HG02981 (cell line): ENCODE measurements at regions not wholly inside any gene's neighbourhood (a gene's known extent, or its start where the extent isn't known, plus 50 kb on each side); places are given as distances from the start of the nearest gene placed in this dataset.

ENCODE experiments used
- ATAC-seq: cut with Tn5 transposase; IDR thresholded peaks from one replicate; pipeline ENCODE4 v1.9.1; 2021; ENCODE audit warnings: mild to moderate bottlenecking, moderate library complexity; ENCODE audit not compliant: unreplicated experiment

DNA sequence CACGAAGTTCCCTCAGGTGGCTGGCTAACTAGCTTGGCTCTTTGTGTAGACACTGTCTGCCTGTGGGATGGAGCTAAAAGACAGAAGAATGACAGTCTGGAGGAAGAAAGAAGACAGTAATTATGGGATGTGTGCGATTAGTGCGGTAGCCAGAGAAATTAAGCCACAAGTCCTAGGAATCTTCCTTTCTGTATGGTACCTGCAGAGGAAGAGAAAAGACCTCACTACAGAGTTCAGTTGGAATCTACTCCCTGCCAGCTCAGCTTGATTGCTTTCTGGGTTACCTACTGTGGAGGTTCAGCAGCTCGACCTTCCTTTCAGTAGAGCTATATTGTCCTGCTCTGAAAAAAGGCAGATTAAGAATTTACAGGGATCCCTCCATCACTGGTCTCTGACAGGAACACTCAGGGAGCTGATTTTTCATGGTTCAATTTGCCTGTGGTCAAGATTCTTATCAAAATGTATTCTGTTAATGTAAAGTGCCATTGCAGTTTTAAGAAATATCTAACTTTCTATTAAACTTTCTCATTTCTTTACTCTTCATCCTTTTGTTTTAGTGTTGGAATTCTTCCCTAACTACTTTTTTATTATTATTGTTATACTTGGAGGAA is 187.2 kb downstream of the CENPW start:
- ATAC-seq, result no peak

GRCh38 chr6:126529637-126530362 is 189.9 kb downstream of the CENPW start:
- ATAC-seq, result no peak

DNA sequence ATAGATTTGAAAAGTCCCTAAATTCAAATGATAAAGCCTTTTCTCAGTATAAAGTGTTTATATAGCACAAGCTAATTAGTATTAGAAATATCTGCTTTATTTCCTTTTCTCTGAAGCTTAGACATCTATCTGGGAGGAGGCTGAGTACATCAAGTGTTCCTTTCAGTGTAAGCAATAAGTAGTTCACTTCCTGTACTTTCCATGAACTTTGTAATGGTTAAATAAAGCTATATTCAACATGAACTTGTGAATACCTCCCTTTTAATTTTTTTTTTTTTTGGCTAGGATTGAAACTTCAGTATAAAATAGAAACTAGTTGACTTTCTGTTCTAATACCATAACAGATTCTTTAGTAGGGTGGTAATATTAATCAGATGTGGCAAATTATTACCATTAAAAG is 190.9 kb downstream of the CENPW start:
- ATAC-seq, result no peak

- ATAC-seq, result no peak
Measured at GRCh38 chr6:126531286-126531685, 191.4 kb downstream of the CENPW start.

- ATAC-seq, result peak; percentile 84
Measured at GRCh38 chr6:126531840-126532239, 191.9 kb downstream of the CENPW start.

GRCh38 chr6:126534401-126534800 is 194.5 kb downstream of the CENPW start:
- no peak for ATAC-seq

DNA sequence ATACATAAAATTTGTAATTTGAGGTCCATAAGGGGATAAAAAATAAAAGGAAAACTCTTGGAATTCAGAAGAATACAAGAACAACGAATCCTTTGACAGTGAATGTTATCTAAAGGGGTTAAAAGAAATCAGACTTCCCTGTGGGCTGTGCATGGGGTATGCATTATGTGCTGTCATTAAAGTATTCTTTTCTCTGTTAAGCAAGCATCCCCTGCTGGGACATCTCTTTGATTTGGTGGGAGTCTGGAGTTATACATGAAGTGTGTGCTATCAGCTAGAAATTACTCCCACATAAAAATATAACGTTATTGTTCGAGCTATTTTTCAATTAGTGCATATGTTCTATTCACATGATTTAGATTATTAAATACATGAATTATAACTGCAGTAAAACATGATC is 195.2 kb downstream of the CENPW start:
- no peak for ATAC-seq

DNA sequence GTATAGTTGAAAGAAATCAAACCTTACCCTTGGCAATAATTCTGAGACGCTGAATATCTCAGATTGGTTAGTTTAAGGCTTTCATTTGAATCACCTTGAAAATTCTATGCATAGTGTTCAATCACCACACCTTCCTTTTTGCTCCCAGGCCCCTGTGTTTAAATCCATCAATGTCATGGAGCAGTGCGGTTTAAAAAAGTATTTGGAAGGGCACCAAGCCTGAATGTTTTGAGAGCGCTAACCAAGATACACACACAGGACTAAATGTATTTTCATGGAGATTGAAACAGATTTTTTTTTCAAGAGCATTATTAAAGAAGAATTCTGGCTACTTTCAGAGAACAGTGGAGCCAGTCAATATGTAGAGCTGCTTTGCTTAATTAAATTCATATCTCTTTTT is 195.7 kb downstream of the CENPW start:
- ATAC-seq, result no peak

DNA sequence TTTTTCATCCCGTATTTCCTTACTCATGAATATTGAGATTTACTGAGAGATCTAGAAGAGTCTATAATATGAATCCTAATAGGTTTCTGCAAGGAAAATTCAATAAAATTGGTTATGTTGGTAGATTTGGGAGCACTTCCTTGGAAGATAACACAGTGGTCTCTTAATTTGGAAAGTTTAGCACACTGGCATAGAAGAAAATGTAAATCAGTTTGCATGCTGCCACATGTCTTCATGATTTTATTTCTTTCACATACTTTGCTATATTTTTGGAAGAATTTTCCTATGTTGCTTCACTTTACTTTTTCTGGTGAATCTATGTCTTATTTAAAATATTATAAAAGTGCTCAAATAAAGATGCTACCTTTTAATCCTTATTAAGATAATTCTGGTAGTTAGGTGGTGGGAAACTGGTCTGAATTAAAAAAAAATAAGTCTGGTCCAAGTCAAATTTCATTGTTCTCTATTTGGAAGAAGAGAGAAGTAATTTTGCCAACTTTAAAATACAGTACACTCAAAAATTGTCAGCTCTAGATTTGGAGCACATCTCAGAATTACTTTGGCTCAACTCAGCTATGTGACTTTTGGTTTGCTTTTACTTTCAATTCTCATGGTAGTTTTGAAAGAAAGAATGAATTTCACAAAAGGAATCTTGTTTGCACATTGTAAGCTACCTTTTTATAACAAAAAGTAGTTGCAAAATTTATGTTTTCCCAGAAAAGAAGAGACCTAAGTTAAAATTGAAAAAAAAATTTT is 197.3 kb downstream of the CENPW start:
- no peak for ATAC-seq

GRCh38 chr6:126539022-126539421 is 199.1 kb downstream of the CENPW start:
- no peak for ATAC-seq

DNA sequence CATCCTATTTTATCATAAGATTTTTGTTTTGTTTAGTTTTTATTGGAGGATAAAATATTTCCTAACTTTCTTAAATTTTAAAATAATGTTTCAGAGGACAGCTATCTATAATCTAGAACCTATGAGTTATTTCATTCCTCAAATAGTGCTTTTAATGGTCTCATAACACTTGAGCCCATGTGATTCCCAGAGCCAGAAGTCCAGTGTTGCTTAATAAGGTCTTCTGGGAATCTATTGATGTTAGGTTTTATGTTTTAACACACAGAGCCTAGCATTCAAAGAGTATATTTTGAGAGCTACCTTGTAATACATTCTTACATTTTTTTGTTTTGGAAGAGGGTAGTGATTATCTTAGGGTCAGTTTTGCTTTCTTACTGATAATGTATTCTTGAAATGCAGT is 200.2 kb downstream of the CENPW start:
- ATAC-seq, result no peak

DNA sequence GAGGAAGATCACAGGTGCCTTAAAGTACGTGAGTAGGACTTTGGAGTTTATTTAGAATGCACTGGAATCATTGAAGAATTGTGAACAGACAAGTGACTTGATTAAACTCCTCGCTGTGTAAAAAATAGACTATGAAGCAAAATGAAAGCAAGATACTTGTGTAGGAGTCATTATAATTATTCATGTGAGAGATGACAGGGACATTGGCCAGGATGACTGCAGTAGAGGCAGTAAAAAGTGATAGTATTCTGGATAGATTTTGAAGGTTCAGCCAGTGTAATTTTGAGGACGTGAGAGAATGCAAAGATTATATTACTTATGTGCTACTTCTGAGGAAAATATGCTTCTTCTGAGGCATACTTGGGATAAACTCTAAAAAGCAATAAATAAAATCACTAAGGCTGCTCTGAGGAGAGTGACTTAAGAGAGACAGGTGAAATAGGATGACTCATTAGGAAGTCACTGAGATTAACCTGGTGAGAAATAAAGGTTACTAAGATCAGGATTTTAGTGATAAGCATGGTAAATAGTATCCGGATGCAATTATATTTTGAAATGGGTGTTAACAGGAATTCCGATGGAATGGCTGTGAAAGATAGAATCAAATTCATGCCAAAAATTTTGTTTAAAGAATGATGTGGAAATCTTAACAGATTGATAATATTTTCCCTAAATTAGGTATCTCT is 202.0 kb downstream of the CENPW start:
- no peak for ATAC-seq

GRCh38 chr6:126546541-126547120 is 206.7 kb downstream of the CENPW start:
- no peak for ATAC-seq

DNA sequence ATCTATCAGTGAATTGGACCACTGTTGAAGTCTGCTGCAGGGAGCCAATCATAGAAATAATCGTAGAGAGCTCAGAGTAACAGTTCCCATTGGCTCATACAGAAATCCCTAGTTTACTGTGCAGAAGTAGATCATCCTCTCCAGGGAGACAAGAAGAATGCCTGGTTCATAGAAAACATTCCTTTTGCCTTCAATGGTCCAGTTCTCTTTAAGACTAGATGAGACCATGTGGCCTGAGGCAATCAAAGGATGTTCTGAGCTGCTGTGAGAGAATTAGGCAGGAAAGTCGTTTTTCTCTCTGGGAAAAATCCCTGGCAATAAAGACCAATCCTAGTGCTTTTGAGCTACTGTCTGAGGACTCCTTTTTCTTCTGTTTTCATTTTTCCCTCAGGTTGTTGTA is 208.4 kb downstream of the CENPW start:
- ATAC-seq, result no peak

- no peak for ATAC-seq
Measured at GRCh38 chr6:126550323-126550722, 210.4 kb downstream of the CENPW start.

DNA sequence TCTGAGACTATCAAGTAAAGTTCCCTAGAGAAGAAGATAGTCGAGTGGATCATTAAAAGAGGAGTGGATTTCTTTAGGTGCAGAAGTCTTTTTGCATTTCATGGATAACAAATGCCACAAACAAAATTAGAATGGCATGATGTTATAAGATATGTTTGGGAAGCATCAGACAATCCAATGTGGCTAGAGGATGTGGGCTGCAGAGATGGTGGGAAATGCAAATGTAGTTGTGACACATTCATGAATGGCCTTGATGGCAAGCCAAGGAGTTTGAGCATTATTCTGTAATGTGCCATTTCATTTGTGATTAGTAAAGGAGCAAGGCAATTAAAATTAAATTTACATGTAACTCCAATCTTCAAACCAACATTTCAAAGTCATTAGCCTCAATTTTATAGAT is 211.9 kb downstream of the CENPW start:
- ATAC-seq, result no peak

- no peak for ATAC-seq
Measured at GRCh38 chr6:126553854-126554253, 213.9 kb downstream of the CENPW start.

- ATAC-seq, result no peak
Measured at GRCh38 chr6:126570507-126570906, 230.6 kb downstream of the CENPW start.

- ATAC-seq, result no peak
Measured at GRCh38 chr6:126574301-126574700, 234.4 kb downstream of the CENPW start.

- no peak for ATAC-seq
Measured at GRCh38 chr6:126581316-126581715, 241.4 kb downstream of the CENPW start.

DNA sequence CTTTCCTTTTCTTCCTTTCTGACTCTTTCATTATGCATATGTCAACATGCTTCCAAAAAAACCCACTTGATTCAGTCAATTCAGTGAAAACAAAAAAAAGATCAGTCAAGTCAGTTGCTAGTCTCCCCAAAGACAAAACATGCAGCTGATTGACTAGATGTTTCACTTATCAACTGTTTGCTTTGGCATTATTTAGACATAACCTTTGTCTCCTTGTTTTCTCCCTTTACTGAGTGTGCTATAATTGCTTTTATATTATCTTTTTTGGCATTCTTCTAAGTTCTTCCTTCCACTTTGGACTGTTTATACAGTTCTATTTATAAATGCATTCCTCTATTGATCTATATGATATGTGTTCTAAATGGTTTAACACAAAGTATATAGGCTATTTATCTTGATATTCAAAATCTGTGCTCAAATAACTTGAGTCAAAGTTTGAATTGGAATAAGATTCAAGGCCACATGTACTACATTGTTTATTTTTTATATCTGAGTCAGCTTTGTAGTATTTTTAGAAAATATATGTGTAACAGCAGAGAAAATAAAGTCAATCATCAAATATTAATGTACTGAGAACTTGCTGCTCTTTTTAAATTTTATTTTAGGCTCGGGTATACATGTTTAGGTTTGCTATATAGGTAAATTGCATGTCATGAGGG is 260.5 kb downstream of the CENPW start:
- ATAC-seq, result no peak
